IMR-90 (cell line): ENCODE measurements at regions not wholly inside any gene's neighbourhood (a gene's known extent, or its start where the extent isn't known, plus 50 kb on each side); places are given as distances from the start of the nearest gene placed in this dataset.

Experiments used
- ATAC-seq: fragments of 200-7000 bp; cut with Tn5 transposase; 2 replicates; pipeline ENCODE4 v1.9.1; 2020; ENCODE audit warnings: low read depth, mild to moderate bottlenecking, moderate library complexity
- BruUV-seq: library from RNA; stranded (reverse); fragments of 400-500 nt; replicated peaks from 2 replicates; lab custom pipeline; 2021; lab: Mats Ljungman, UMichigan
- CTCF ChIA-PET: fragments of 300-600 bp; formaldehyde crosslinking; extraction: SDS; loops from one replicate; lab custom pipeline; 2021; ENCODE audit warnings: antibody characterized with exemption; lab: Yijun Ruan, JAX
- POLR2A ChIA-PET: fragments of 300-600 bp; sonication (Branson Sonifier 250); formaldehyde crosslinking; loops from one replicate; lab custom pipeline; 2022; ENCODE audit warnings: antibody characterized with exemption; ENCODE audit not compliant: unreplicated experiment; lab: Charles Lee
- DNase-seq: peaks from one replicate; pipeline ENCODE4 v3.0.0; 2013
- H2AFZ ChIP-seq: replicated peaks from 2 replicates; pipeline ENCODE3; 2013; ENCODE audit warnings: low read length, mild to moderate bottlenecking; ENCODE audit not compliant: poor library complexity
- H2AK5ac ChIP-seq: 2 replicates; pipeline ENCODE4 v1.6.1; 2013; ENCODE audit warnings: low read depth, low read length, inconsistent platforms
- H2AK9ac ChIP-seq: replicated peaks from 2 replicates; pipeline ENCODE3; 2013; ENCODE audit warnings: mild to moderate bottlenecking, low read depth, low read length, moderate library complexity; ENCODE audit not compliant: poor library complexity
- H2BK120ac ChIP-seq: 2 replicates; pipeline ENCODE4 v1.6.1; 2013; ENCODE audit warnings: low read depth, low read length, inconsistent platforms
- H2BK15ac ChIP-seq: 3 replicates; pipeline ENCODE4 v1.6.1; 2013; ENCODE audit warnings: low read depth, low read length, inconsistent platforms
- H2BK20ac ChIP-seq: 2 replicates; pipeline ENCODE4 v1.6.1; 2013; ENCODE audit warnings: low read depth, mild to moderate bottlenecking, inconsistent platforms, low read length, moderate library complexity
- H2BK5ac ChIP-seq: 2 replicates; pipeline ENCODE4 v1.6.1; 2013; ENCODE audit warnings: mild to moderate bottlenecking, low read depth, low read length, inconsistent platforms; ENCODE audit not compliant: poor library complexity, severe bottlenecking
- H3K14ac ChIP-seq: replicated peaks from 2 replicates; pipeline ENCODE4 v1.6.1; 2013; ENCODE audit warnings: low read depth, low read length, inconsistent platforms
- H3K18ac ChIP-seq: 2 replicates; pipeline ENCODE4 v1.6.1; 2013; ENCODE audit warnings: low read depth, low read length, control low read depth
- H3K23ac ChIP-seq: 2 replicates; pipeline ENCODE4 v1.6.1; 2013; ENCODE audit warnings: low read depth, low read length, inconsistent platforms
- H3K27ac ChIP-seq: 2 replicates; pipeline ENCODE4 v1.5.1; 2013; ENCODE audit warnings: mild to moderate bottlenecking, control low read depth, low read length; ENCODE audit not compliant: insufficient read depth
- H3K27me3 ChIP-seq: 2 replicates; pipeline ENCODE4 v1.6.1; 2013; ENCODE audit warnings: low read length; ENCODE audit not compliant: control insufficient read depth, insufficient read depth
- H3K36me3 ChIP-seq: 2 replicates; pipeline ENCODE4 v1.6.1; 2013; ENCODE audit warnings: low read length, mixed read lengths; ENCODE audit not compliant: control insufficient read depth, insufficient read depth
- H3K4ac ChIP-seq: 2 replicates; pipeline ENCODE4 v1.6.1; 2013; ENCODE audit warnings: low read depth, low read length, inconsistent platforms
- H3K4me1 ChIP-seq: 2 replicates; pipeline ENCODE4 v1.6.1; 2013; ENCODE audit warnings: low read length, mixed read lengths; ENCODE audit not compliant: control insufficient read depth, insufficient read depth
- H3K4me2 ChIP-seq: 2 replicates; pipeline ENCODE4 v1.6.1; 2013; ENCODE audit warnings: low read depth, mild to moderate bottlenecking, control low read depth, low read length, moderate library complexity
- H3K4me3 ChIP-seq: 2 replicates; pipeline ENCODE4 v1.5.1; 2013; ENCODE audit warnings: low read depth, mild to moderate bottlenecking, control low read depth, low read length, moderate library complexity; ENCODE audit not compliant: insufficient read depth
- H3K56ac ChIP-seq: 2 replicates; pipeline ENCODE4 v1.6.1; 2013; ENCODE audit warnings: low read length, inconsistent platforms; ENCODE audit not compliant: insufficient read depth; ENCODE audit errors: extremely low read depth
- H3K79me1 ChIP-seq, 2 experiments: 2 replicates each; pipeline ENCODE4 v1.6.1; 2013; ENCODE audit warnings: low read length in 2 of 2, inconsistent platforms in 1 of 2, low read depth in 1 of 2
- H3K9ac ChIP-seq: 2 replicates; pipeline ENCODE4 v1.6.1; 2013; ENCODE audit warnings: low read depth, low read length, control low read depth
- H3K9me1 ChIP-seq: 2 replicates; pipeline ENCODE4 v1.6.1; 2013; ENCODE audit warnings: low read length, inconsistent platforms; ENCODE audit not compliant: insufficient read depth
- H3K9me3 ChIP-seq: 2 replicates; pipeline ENCODE4 v1.6.1; 2013; ENCODE audit warnings: low read length; ENCODE audit not compliant: control insufficient read depth, insufficient read depth
- H4K20me1 ChIP-seq: 2 replicates; pipeline ENCODE4 v1.6.1; 2013; ENCODE audit warnings: low read length, inconsistent platforms; ENCODE audit not compliant: insufficient read depth
- H4K5ac ChIP-seq: 2 replicates; pipeline ENCODE4 v1.6.1; 2013; ENCODE audit warnings: mild to moderate bottlenecking, low read depth, low read length, control low read depth
- H4K8ac ChIP-seq, 2 experiments: 2 replicates each; pipeline ENCODE4 v1.6.1; 2013; ENCODE audit warnings: low read depth in 2 of 2, low read length in 2 of 2, control low read depth in 1 of 2, inconsistent platforms in 1 of 2
- H4K91ac ChIP-seq: 2 replicates; pipeline ENCODE4 v1.6.1; 2013; ENCODE audit warnings: low read depth, low read length, inconsistent platforms; ENCODE audit not compliant: insufficient read depth
- BHLHE40 ChIP-seq: fragments of 150-350 bp; IDR thresholded peaks from 2 replicates; pipeline ENCODE4 v1.6.1; 2016; ENCODE audit warnings: mild to moderate bottlenecking, low read depth, low read length
- RFX5 ChIP-seq: IDR thresholded peaks from 2 replicates; pipeline ENCODE4 v1.8.0; 2012; ENCODE audit warnings: low read depth, mild to moderate bottlenecking, low read length, moderate library complexity
- WGBS, 2 experiments: methylation state at CpG; one replicate each; pipeline versions ENCODE4 v1.1.5 to v1.1.7; 2013; ENCODE audit warnings: missing lambda C conversion rate in 2 of 2; ENCODE audit not compliant: insufficient read length in 1 of 2; ENCODE audit errors: extremely low coverage in 2 of 2; 5-methylcytosine and 5-hydroxymethylcytosine counted together
- dilution Hi-C: fragments of 300-500 bp; cut with HindIII; formaldehyde crosslinking; loops from one replicate; pipeline ENCODE4 v1.14.3; 2018; ENCODE audit warnings: low sequenced_read_pairs; ENCODE audit not compliant: unreplicated experiment
- in situ Hi-C: fragments of 300-500 bp; cut with MboI; formaldehyde crosslinking; loops from 3 replicates; pipeline ENCODE4 v1.14.3; 2019; ENCODE audit warnings: low sequenced_read_pairs, inconsistent platforms, mixed read lengths
- intact Hi-C: fragments of 100-400 bp; cut with micrococcal nuclease; formaldehyde crosslinking; loops from 2 replicates; pipeline ENCODE4 v1.10.0; 2022

DNA sequence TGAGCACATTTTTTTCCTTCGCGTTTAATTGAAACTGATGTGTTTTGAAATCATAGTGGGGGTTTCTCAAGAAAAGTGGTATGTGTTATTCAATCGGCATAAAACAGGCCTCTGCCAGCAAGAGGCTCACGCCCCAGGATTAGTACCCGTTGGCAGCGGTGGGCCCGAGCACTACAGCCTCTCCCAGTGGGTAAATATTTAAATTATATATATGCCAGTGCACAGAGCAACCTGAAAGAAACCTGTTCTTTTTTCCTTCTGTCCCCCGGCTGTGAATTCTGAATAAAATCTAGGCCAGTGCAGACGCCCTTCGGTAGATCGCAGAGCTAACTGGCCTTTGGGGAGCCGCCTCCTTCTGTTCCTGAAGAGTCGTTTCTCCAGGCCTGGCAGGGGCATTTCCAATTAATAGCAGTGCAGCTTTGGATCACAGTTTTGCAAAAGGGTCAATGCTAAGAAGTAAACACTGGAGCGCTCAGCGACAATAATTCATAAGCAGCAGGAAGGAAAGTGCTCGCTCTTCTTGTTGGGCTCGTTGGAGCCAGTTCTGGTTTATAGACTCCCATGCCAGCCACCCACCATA, 202.8 kb upstream of the SALL3 start:
- no TSS peak for BruUV-seq
- 59% methylated on average over 9 of the region's 17 CpGs; no CpG with 5 or more reads in 1 of the 2 experiments for WGBS, 2 experiments

More for the DNA sequence above, 202.8 kb upstream of the SALL3 start:
- Histone ChIP-seq H2BK5ac (no peak overlapping the region), H3K9ac (no peak overlapping the region), H3K27ac (no peak overlapping the region), H3K27me3 (no peaks in the 10 kb centered on the region), H2AK9ac (no peak overlapping the region), H3K23ac (no peak overlapping the region), H3K18ac (no peak overlapping the region), H2AFZ (no peak overlapping the region), H3K9me3 (peaks cover 58% of the 10 kb centered on the region), H3K79me1 (no peaks in the 10 kb centered on the region), H3K9me1 (no peaks in the 10 kb centered on the region), H2BK120ac (no peak overlapping the region), H3K4ac (no peak overlapping the region), H3K4me2 (no peak overlapping the region), H2BK15ac (no peak overlapping the region), H2AK5ac (no peak overlapping the region), H3K4me1 (no peaks in the 10 kb centered on the region), H4K5ac (no peak overlapping the region), H3K36me3 (no peaks in the 10 kb centered on the region), H4K20me1 (no peaks in the 10 kb centered on the region), H4K91ac (no peak overlapping the region), H2BK20ac (no peak overlapping the region), H4K8ac (no peak overlapping the region), H3K14ac (no peak overlapping the region), H3K4me3 (no peak overlapping the region), H3K56ac (no peak overlapping the region)
- in situ Hi-C loops (no loop called here), intact Hi-C loops (no loop called here), dilution Hi-C loops (no loop called here)
- ATAC-seq (no peak), DNase-seq (no peak)
- POLR2A ChIA-PET: no interaction called here
- no peak for TF ChIP-seq RFX5
- no peak for TF ChIP-seq BHLHE40
- CTCF ChIA-PET: no interaction called here
